Bronchial epithelial cell (primary cell): ENCODE measurements at regions not wholly inside any gene's neighbourhood (a gene's known extent, or its start where the extent isn't known, plus 50 kb on each side); places are given as distances from the start of the nearest gene placed in this dataset.
"Not testable (repeated sequence)": the region's sequence is repeated elsewhere in the genome, so short reads cannot be mapped to it uniquely, and the experiment has no call there.

Source experiments
- DNase-seq: peaks from one replicate; pipeline ENCODE4 v3.0.0-alpha.2; 2010; ENCODE audit warnings: low read depth
- FAIRE-seq: peaks from 2 replicates; lab custom pipeline; 2011; peaks lifted over from hg19 to GRCh38; lab: Jason Lieb, UNC
- H3K27me3 ChIP-seq: 2 replicates; pipeline ENCODE4 v1.5.1; 2011; ENCODE audit warnings: low read length; ENCODE audit not compliant: control insufficient read depth, insufficient read depth
- H3K36me3 ChIP-seq: 2 replicates; pipeline ENCODE4 v1.5.1; 2011; ENCODE audit warnings: low read length; ENCODE audit not compliant: control insufficient read depth, insufficient read depth
- H3K4me3 ChIP-seq: 2 replicates; pipeline ENCODE4 v1.5.1; 2011; ENCODE audit warnings: mild to moderate bottlenecking, low read depth, low read length, control low read depth
- TF ChIP-seq, protein P1 (sequence below): IDR thresholded peaks from 2 replicates; pipeline ENCODE4 v1.5.1; 2011; ENCODE audit warnings: mild to moderate bottlenecking, moderate library complexity, low read length, control low read depth, inconsistent platforms; ENCODE audit not compliant: insufficient read depth, severe bottlenecking

DNA sequence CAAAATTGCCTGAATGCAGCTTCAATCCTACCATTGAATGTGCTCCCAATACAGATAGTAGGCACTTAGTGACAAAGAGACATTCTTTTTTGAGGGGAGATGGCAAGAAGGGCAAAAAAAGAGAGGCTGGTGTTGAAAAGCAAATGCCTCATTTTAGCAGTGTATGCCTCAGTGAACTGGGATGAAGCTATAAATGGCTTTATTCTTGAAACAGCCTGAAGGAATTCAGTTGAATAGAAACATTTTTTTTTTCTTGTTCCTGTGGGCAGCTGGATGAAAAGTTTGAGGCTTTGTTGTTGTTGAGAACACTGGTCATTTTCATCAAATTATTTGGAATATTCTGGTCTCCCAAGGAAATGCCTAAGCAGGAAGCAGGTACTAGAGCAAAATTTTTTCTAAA lies 228.9 kb downstream of the RNF144A start:
- TF ChIP-seq, protein P1, sequence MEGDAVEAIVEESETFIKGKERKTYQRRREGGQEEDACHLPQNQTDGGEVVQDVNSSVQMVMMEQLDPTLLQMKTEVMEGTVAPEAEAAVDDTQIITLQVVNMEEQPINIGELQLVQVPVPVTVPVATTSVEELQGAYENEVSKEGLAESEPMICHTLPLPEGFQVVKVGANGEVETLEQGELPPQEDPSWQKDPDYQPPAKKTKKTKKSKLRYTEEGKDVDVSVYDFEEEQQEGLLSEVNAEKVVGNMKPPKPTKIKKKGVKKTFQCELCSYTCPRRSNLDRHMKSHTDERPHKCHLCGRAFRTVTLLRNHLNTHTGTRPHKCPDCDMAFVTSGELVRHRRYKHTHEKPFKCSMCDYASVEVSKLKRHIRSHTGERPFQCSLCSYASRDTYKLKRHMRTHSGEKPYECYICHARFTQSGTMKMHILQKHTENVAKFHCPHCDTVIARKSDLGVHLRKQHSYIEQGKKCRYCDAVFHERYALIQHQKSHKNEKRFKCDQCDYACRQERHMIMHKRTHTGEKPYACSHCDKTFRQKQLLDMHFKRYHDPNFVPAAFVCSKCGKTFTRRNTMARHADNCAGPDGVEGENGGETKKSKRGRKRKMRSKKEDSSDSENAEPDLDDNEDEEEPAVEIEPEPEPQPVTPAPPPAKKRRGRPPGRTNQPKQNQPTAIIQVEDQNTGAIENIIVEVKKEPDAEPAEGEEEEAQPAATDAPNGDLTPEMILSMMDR: no peak
- Histone ChIP-seq H3K27me3 (no peaks in the 10 kb centered on the region), H3K36me3 (no peaks in the 10 kb centered on the region), H3K4me3 (no peak overlapping the region)
- FAIRE-seq (no peak), DNase-seq (no peak)

DNA sequence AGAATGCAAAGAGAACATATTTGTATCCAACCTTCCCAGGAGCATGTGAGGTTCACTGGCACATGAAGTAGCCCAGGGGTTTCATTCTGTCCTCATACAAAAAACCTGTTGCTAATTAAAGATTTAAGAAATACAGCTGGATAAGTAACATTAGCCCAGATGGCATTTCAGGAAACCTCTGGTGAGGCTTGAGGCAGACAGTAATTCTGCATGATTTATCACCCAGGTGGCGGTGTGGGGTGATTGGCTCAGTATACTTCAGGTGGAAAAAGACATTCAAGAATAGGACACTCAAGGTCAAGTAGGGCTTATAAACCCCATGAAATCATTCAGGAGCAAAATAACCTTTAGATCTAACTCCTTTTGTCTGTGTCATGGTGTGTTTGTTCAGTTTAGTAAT lies 237.4 kb downstream of the RNF144A start:
- no peaks in the 10 kb centered on the region for H3K27me3 ChIP-seq
- no peaks in the 10 kb centered on the region for H3K36me3 ChIP-seq
- FAIRE-seq (no peak), DNase-seq (no peak)
- TF ChIP-seq, protein P1: no peak
- no peak overlapping the region for H3K4me3 ChIP-seq

DNA sequence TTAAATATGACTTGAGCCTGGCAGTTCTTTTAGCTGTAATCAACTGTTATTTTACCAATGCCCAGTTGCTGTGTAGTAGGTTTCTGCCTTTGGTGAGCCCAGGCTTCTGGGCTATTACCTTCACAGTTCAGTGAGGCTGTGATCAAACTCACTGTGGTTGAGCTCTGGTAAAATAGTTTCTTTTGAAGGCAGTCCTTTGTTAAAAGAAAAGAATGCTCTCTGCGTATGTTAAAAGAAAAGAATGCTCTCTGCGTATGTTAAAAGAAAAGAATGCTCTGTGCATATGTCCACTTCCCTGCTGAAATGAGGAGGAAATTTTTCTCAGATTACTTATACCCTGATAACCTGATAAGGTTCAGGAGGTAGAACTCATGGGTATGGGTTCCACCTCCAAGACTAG lies 244.3 kb downstream of the RNF144A start:
- FAIRE-seq (no peak), DNase-seq (no peak)
- Histone ChIP-seq H3K27me3 (no peaks in the 10 kb centered on the region), H3K36me3 (no peaks in the 10 kb centered on the region), H3K4me3 (no peak overlapping the region)
- TF ChIP-seq, protein P1: no peak

DNA sequence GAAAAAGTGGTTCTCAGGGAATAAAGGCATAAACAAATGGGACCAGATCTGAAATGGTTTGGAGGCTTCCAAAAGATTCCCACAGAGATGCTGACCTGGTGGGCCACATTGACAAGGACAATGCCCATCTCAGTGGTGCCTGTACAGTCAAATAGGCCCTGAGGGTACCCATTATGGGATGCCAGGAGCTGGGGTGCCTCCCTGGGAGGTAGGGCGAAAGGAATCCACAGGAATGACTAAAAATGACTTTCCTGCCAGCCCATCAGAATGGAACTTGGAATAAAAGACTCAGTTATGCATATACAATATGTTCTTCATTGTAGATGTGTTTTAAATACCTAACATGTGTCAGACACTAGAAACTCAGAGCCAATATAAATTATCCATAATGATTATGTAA lies 248.5 kb downstream of the RNF144A start:
- DNase-seq: no peak
- no peak for FAIRE-seq
- H3K36me3 ChIP-seq: no peaks in the 10 kb centered on the region
- H3K27me3 ChIP-seq: no peaks in the 10 kb centered on the region
- TF ChIP-seq, protein P1: no peak
- H3K4me3 ChIP-seq: no peak overlapping the region

DNA sequence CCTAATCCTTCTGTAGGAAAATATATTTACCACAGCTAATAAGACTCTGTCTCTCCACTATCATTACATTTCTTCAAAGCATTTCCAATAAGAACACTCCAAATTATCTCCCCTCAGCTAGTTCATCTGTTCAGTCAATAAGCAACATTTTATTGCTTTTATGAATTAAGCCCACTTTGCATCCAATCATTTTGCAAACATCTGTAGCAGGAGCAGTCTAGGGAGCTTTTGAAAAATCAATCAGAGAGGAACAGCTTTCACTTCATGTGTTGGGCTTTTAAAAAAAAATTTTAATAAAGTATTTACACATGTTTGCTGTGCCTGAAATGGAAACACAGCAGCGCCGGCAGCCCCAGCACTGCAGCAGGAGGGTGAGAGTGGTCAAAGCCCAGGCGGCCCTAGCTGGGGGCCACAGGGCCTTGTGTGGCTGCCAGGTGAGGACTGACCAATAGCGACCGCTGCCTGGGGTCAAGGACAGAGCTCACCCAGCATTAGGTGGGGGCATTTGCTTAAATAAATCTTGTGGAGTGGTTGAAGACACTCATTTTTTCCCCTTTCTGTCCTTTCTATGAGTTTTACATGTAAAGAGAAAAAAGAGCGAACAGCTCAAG lies 250.7 kb downstream of the RNF144A start:
- FAIRE-seq (no peak), DNase-seq (no peak)
- TF ChIP-seq, protein P1: no peak
- H3K27me3 ChIP-seq: no peaks in the 10 kb centered on the region
- H3K36me3 ChIP-seq: no peaks in the 10 kb centered on the region
- H3K4me3 ChIP-seq: no peak overlapping the region

DNA sequence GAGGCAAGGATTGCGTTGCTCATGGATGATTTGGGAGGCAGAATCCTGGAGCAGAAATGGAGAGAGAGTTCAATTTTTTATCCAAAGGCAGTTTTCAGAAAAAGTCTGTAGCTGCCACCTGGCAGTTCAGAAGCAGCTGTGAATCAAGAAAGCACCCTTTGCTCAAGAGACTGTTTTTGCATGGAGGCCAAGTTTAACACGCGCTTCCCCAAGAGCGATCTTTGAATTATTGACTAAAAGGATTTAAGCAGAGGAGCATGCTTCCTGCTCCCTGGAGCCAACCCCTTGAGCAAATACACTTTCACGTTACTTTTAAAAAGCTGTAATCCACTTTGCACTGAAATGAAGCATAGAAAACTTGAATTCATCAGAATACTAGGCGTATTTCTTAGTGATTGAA lies 252.4 kb downstream of the RNF144A start:
- Histone ChIP-seq H3K4me3 (no peak overlapping the region), H3K36me3 (no peaks in the 10 kb centered on the region), H3K27me3 (no peaks in the 10 kb centered on the region)
- FAIRE-seq (no peak), DNase-seq (no peak)
- TF ChIP-seq, protein P1: no peak

DNA sequence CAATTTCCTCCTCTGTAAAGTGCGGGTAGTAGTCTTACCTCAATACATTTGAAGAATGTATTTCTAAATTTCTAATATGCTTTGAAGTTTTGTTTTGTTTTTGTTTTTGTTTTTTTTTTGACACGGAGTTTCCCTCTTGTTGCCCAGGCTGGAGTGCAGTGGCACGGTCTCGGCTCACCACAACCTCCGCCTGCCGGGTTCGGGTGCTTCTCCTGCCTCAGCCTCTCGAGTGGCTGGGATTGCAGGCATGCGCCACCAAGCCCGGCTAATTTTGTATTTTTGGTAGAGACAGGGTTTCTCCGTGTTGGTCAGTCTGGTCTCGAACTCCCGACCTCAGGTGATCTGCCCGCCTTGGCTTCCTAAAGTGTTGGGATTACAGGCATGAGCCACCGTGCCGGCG lies 261.8 kb downstream of the RNF144A start:
- DNase-seq, H3K27me3 ChIP-seq, FAIRE-seq, H3K36me3 ChIP-seq, H3K4me3 ChIP-seq: not testable (repeated sequence)
